NCI-H1105 (cell line): ENCODE measurements at regions not wholly inside any gene's neighbourhood (a gene's known extent, or its start where the extent isn't known, plus 50 kb on each side); places are given as distances from the start of the nearest gene placed in this dataset.
"Not testable (repeated sequence)": the region's sequence is repeated elsewhere in the genome, so short reads cannot be mapped to it uniquely, and the experiment has no call there.

Experiments
- DNase-seq: peaks from one replicate; lab custom pipeline; 2025; lab: John Stamatoyannopoulos, UW

DNA sequence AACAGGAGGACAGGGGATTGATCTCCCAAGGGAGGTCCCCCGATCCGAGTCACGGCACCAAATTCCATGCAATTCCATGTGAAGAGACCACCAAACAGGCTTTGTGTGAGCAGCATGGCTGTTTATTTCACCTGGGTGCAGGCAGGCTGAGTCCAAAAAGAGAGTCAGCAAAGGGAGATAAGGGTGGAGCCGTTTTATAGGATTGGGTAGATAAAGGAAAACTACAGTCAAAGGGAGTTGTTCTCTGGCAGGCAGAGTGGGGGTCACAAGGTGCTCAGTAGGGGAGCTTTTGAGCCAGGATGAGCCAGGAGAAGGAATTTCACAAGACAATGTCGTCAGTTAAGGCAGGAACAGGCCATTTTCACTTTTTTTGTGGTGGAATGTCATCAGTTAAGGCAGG is 752.7 kb downstream of the GALC start:
- not testable (repeated sequence) for DNase-seq

DNA sequence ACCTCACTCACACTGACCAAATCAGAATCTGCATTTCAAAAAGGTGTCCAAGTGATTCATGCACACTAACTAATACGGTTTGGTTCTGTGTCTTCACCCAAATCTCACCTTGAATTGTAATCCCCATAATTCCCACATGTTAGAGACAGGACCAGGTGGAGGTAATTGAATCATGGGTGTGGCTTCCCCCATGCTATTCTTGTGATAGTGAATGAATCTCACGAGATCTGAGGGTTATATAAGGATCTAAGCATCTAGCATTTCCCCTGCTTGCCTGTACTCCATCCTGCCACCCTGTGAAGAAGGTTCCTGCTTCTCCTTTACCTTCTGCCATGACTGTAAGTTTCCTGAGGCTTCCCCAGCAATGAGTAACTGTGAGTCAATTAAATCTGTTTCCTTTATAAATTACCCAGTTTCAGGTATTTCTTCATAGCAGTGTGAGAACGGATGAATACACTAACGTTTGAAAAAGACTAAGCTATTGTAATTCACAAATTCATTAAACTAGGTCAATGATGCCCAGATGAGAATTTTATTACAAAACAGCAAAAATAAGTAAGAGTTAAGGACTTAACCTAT is 759.1 kb downstream of the GALC start:
- DNase-seq: no peak

GRCh38 chr14:87233266-87233665 is 759.7 kb downstream of the GALC start:
- peak; percentile 9 for DNase-seq

DNA sequence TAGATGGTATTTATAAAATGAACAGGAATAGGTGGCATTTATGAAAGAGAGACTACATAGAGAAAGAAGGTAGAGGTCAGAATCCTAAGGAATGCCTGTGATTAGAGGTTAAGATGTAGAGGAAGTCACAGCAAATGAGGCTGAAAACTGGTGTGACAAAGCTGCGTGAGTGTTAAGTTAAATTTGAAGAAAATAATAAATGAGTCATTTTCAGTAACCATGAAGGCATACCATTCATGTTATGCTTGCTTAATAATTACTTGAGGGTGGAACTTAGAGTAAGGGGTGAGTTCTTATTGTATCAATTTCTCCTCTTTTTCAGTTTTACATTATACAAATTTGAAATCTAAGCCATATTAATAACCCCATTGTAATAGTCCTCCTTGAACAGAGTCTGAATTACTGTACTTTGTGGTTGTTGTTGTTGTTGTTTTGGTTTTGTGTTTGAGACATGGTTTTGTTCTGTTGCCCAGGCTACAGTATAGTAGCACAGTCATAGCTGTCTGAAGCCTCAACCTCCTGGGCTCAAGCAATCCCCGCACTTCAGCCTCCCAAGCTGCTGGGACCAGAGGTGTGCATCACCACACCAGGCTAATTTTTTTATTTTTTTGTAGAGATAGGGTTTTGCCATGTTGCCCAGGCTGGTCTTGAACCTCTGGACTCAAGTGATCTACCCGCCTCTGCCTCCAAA is 761.5 kb downstream of the GALC start:
- DNase-seq: no peak

GRCh38 chr14:87230726-87231125 is 762.3 kb downstream of the GALC start:
- no peak for DNase-seq

DNA sequence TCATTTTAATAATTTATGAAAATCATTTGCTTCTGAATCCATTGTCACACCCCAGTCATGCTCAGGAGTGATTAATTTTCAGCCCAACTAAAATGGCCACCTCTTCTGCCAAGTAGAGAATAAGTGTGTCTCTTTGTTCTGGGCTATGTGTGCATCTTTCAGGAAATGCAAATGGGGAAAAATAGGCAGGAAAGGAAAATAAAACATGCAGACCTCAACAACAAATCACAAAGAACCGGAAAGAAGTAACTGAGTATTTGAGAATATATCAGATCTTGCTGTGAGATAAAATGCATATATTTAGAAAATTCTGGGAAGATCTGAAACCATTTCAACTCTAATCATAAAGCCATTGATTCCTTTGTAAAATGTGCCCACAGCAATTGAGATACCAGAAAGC is 763.9 kb downstream of the GALC start:
- no peak for DNase-seq

- no peak for DNase-seq
These were observed 776.0 kb downstream of the GALC start for GRCh38 chr14:87217023-87217422.

- DNase-seq: no peak
These were observed 778.4 kb downstream of the GALC start for GRCh38 chr14:87214558-87214957.

DNA sequence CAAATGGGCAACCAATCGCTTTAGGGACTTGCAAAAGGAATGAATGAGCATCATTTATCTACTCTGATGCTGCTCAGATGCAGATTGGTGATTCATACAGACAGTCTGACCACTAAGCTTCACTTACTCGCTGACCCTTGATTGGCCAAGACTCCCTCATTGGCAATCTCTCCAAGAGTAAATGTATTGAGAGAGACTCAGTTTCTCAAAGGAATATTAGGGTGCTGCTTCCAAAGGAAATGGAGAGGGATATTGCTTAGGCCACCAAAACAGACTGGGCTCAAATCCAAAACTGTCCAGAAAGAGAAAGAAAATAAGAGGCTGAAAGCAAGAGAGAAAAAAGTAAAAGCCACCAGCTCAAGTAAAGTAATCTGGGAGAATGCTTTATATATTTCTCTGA is 785.2 kb downstream of the GALC start:
- no peak for DNase-seq

- DNase-seq: no peak
These were observed 787.2 kb downstream of the GALC start for GRCh38 chr14:87205811-87206210.

- DNase-seq: no peak
These were observed 789.6 kb downstream of the GALC start for GRCh38 chr14:87203346-87203745.

DNA sequence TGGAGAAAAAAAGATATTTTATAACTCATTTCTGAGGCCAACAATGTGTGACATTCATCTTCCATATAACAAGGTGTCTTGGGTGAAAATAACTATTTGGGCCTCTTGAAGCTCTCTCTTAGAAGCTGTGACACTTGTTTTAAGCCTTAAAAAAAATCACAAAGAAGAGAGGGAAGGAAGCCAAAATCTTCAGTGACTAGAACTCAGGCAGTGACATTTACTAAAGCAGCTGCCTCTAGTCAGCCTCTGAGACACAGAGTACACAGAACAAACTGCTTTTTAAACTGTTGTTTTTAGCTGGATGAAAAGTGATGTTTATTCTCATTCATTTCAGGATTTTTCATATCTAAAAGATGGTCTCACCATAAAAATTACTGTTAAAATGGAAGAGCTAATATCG is 793.6 kb downstream of the GALC start:
- no peak for DNase-seq

GRCh38 chr14:87196436-87196835 is 796.5 kb downstream of the GALC start:
- DNase-seq: no peak

GRCh38 chr14:87187786-87188185 is 805.2 kb downstream of the GALC start:
- DNase-seq: no peak

DNA sequence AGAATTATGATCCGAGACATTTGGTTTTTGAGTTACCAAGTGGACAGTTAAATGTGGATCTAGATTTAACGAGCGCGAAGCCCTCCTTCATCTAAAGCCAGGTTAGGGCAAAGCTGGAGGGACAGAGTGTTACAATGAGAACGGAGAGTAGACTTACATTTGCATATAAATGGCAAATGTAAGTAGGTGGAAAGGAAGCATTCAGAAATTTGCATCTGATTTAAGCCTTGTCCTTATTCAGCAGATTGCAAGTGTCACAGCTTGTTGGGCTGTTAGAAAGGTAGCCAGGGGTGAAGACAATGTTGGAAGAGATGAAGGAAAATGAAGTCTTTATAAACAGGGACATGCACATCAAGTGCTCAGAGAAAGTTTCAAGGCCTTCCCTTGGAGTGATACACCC is 806.2 kb downstream of the GALC start:
- no peak for DNase-seq

- DNase-seq: no peak
These were observed 806.9 kb downstream of the GALC start for GRCh38 chr14:87185961-87186560.

DNA sequence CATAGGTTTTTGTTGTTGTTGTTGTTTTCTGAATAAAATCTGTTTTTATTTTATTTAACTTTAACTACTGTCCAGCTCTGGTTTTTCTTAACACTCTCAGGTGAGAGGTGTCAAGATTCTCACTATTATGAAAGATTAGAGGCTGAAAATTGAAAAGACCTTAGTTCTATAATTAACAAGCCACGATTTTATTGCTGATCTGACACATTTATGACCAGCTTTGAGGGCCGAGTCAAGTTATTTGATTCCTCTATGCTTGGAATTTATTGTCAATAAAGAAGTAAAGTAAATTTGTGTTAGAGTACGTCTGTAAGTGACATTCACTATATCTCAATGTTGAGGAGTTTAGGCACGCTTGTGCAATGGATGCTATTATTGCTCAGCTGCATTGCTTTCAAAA is 808.8 kb downstream of the GALC start:
- DNase-seq: no peak

GRCh38 chr14:87181288-87181687 is 811.7 kb downstream of the GALC start:
- DNase-seq: no peak

DNA sequence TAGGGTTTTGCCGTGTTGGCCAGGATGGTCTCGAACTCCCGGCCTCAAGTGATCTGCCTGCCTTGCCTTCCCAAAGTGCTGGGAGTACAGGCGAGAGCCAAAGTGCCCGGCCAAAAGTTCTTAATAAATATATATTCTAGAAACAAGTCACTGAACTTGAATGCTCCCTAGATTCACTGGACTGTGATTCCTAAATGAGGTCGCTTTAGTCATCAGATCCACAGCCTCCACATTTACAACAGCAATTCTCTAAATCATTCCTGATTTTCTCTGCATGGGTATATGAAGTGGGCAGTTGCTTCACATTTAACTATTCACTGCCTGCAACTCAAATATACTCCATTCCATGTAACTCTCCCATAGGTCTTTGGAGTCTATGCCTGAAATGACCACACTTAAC is 813.0 kb downstream of the GALC start:
- no peak for DNase-seq

GRCh38 chr14:87178277-87178676 is 814.7 kb downstream of the GALC start:
- DNase-seq: no peak

- peak; percentile 84 for DNase-seq
These were observed 817.8 kb downstream of the GALC start for GRCh38 chr14:87175175-87175574.

- no peak for DNase-seq
These were observed 821.8 kb downstream of the GALC start for GRCh38 chr14:87171141-87171540.

DNA sequence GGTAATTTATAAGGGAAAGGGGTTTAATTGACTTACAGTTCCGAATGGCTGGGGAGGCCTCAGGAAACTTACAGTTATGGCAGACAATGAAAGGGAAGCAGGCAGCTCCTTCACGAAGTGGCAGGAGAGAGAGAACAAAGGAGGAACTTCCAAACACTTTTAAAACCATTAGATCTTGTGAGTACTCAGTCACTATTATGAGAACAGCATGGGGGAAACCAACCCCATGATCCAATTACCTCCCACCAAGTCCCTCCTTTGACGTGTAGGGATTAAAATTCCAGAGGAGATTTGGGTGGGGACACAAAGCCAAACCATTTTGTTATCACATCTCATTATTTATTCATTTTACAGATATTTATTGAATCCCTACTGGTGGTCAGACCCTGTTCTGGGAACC is 822.8 kb downstream of the GALC start:
- no peak for DNase-seq

- DNase-seq: no peak
These were observed 823.6 kb downstream of the GALC start for GRCh38 chr14:87169362-87169761.
